GM12878 (cell line): ENCODE measurements at regions not wholly inside any gene's neighbourhood (a gene's known extent, or its start where the extent isn't known, plus 50 kb on each side); places are given as distances from the start of the nearest gene placed in this dataset.

Experiments
- ATAC-seq: fragments of 200-7000 bp; cut with Tn5 transposase; 3 replicates; pipeline ENCODE4 v1.9.1; 2020; ENCODE audit warnings: mild to moderate bottlenecking, moderate library complexity
- BruUV-seq: library from RNA; stranded (reverse); fragments of 400-500 nt; replicated peaks from 2 replicates; lab custom pipeline; 2021; lab: Mats Ljungman, UMichigan
- CTCF ChIA-PET: fragments of 300-600 bp; sonication (Branson Sonifier 250); formaldehyde crosslinking; extraction: SDS; loops from one replicate; lab custom pipeline; 2021; ENCODE audit warnings: inconsistent platforms; lab: Yijun Ruan, JAX
- POLR2A ChIA-PET: fragments of 350-600 bp; formaldehyde crosslinking; extraction: SDS; loops from one replicate; lab custom pipeline; 2021; ENCODE audit warnings: inconsistent platforms; lab: Charles Lee
- RAD21 ChIA-PET: fragments of 300-600 bp; sonication (Branson Sonifier 250); formaldehyde crosslinking; loops from one replicate; lab custom pipeline; 2023; ENCODE audit warnings: antibody characterized with exemption; ENCODE audit not compliant: unreplicated experiment; lab: Charles Lee
- SMC1A ChIA-PET: fragments of 300-600 bp; sonication (Branson Sonifier 250); formaldehyde crosslinking; loops from one replicate; lab custom pipeline; 2023; ENCODE audit not compliant: unreplicated experiment, uncharacterized antibody; lab: Charles Lee
- DNase-seq: peaks from one replicate; pipeline ENCODE4 v3.0.0-alpha.2; 2011; ENCODE audit warnings: low read depth, low spot score
- FAIRE-seq: peaks from 3 replicates; lab custom pipeline; 2011; peaks lifted over from hg19 to GRCh38; lab: Jason Lieb, UNC
- H2AFZ ChIP-seq: 2 replicates; pipeline ENCODE4 v1.6.0; 2011; ENCODE audit warnings: low read depth, low read length, control low read depth; ENCODE audit not compliant: control insufficient read depth
- H3K27ac ChIP-seq: 2 replicates; pipeline ENCODE4 v1.5.1; 2011; ENCODE audit warnings: control low read depth; ENCODE audit not compliant: control insufficient read depth, insufficient read depth
- H3K27me3 ChIP-seq, 2 experiments: replicated peaks in 1 of 2; 2 replicates each; pipeline versions ENCODE4 v1.6.0 to v1.6.1; 2011; ENCODE audit warnings: low read length in 1 of 2; ENCODE audit not compliant: control insufficient read depth in 2 of 2, insufficient read depth in 2 of 2
- H3K36me3 ChIP-seq, 2 experiments: 2 replicates each; pipeline ENCODE4 v1.5.1; 2011; ENCODE audit warnings: low read length in 1 of 2; ENCODE audit not compliant: control insufficient read depth in 2 of 2, insufficient read depth in 2 of 2
- H3K4me1 ChIP-seq: 2 replicates; pipeline ENCODE4 v1.6.1; 2011; ENCODE audit warnings: mild to moderate bottlenecking, low read length, moderate library complexity, mixed read lengths; ENCODE audit not compliant: control insufficient read depth, insufficient read depth
- H3K4me2 ChIP-seq: 2 replicates; pipeline ENCODE4 v1.6.0; 2011; ENCODE audit warnings: control low read depth; ENCODE audit not compliant: control insufficient read depth, insufficient read depth
- H3K4me3 ChIP-seq: fragments of 200-600 bp; sonication (generic); 2 replicates; pipeline ENCODE4 v1.5.1; 2016
- H3K79me2 ChIP-seq: 2 replicates; pipeline ENCODE4 v1.6.0; 2011; ENCODE audit warnings: low read length; ENCODE audit not compliant: control insufficient read depth, insufficient read depth
- H3K9ac ChIP-seq: 2 replicates; pipeline ENCODE4 v1.8.0; 2011; ENCODE audit warnings: low read length, control low read depth, mixed read lengths; ENCODE audit not compliant: control insufficient read depth, insufficient read depth
- H3K9me3 ChIP-seq: replicated peaks from 3 replicates; pipeline ENCODE4 v1.5.1; 2011; ENCODE audit warnings: mild to moderate bottlenecking, low read length; ENCODE audit not compliant: control insufficient read depth, insufficient read depth
- H4K20me1 ChIP-seq: 2 replicates; pipeline ENCODE4 v1.6.0; 2011; ENCODE audit not compliant: control insufficient read depth, insufficient read depth
- CTCF ChIP-seq, 3 experiments: IDR thresholded peaks in 2 of 3; conservative IDR thresholded peaks in 1 of 3; 2 replicates each; pipeline ENCODE4 v1.5.1; 2011; ENCODE audit warnings: low read depth in 3 of 3, low read length in 3 of 3, mild to moderate bottlenecking in 3 of 3, control low read depth in 2 of 3, moderate library complexity in 2 of 3, inconsistent platforms in 1 of 3, mixed read lengths in 1 of 3; ENCODE audit not compliant: control insufficient read depth in 2 of 3, insufficient read depth in 1 of 3; ENCODE audit errors: extremely low read depth in 1 of 3
- EED ChIP-seq: sonication (generic); IDR thresholded peaks from 2 replicates; pipeline ENCODE4 v1.6.1; 2016; ENCODE audit warnings: antibody characterized with exemption, low read depth
- EZH2 ChIP-seq: IDR thresholded peaks from 2 replicates; pipeline ENCODE4 v1.6.1; 2012; ENCODE audit warnings: low read depth, mild to moderate bottlenecking, control low read depth, inconsistent platforms, low read length, borderline replicate concordance; ENCODE audit not compliant: control insufficient read depth
- FOXM1 ChIP-seq: IDR thresholded peaks from 2 replicates; pipeline ENCODE4 v1.6.1; 2012; ENCODE audit warnings: low read depth, mild to moderate bottlenecking, inconsistent platforms, low read length, moderate library complexity
- GABPA ChIP-seq: IDR thresholded peaks from 2 replicates; pipeline ENCODE4 v1.6.1; 2014; ENCODE audit warnings: antibody characterized with exemption, low read depth, mild to moderate bottlenecking, inconsistent platforms
- GATAD2B ChIP-seq: fragments of 450-650 bp; conservative IDR thresholded peaks from 2 replicates; pipeline ENCODE4 v1.6.1; 2017; ENCODE audit warnings: low read depth, mild to moderate bottlenecking, moderate library complexity
- JUNB ChIP-seq: IDR thresholded peaks from 2 replicates; pipeline ENCODE4 v1.6.1; 2016; ENCODE audit warnings: antibody characterized with exemption, mild to moderate bottlenecking
- NR2C1 ChIP-seq: fragments of 450-650 bp; IDR thresholded peaks from 2 replicates; pipeline ENCODE4 v1.6.1; 2017; ENCODE audit warnings: antibody characterized with exemption, mild to moderate bottlenecking, moderate library complexity
- NR2C2 ChIP-seq: IDR thresholded peaks from 2 replicates; pipeline ENCODE4 v1.6.1; 2011; ENCODE audit warnings: borderline replicate concordance, low read depth; ENCODE audit not compliant: control insufficient read depth, insufficient read length
- RELA ChIP-seq: fragments of 450-650 bp; IDR thresholded peaks from 2 replicates; pipeline ENCODE4 v1.8.0; 2014; ENCODE audit warnings: borderline replicate concordance; ENCODE audit not compliant: partially characterized antibody
- SMC3 ChIP-seq: IDR thresholded peaks from 2 replicates; pipeline ENCODE4 v1.6.1; 2011; ENCODE audit warnings: low read length, improper control_type of control experiment, borderline replicate concordance
- STAT1 ChIP-seq: fragments of 450-650 bp; conservative IDR thresholded peaks from 2 replicates; pipeline ENCODE4 v1.6.1; 2014; ENCODE audit warnings: antibody characterized with exemption, mild to moderate bottlenecking
- ZNF384 ChIP-seq: IDR thresholded peaks from 2 replicates; pipeline ENCODE4 v1.6.1; 2012; ENCODE audit warnings: low read depth, mild to moderate bottlenecking, low read length, improper control_type of control experiment, borderline replicate concordance
- ZNF592 ChIP-seq: fragments of 450-650 bp; IDR thresholded peaks from 2 replicates; pipeline ENCODE4 v1.6.1; 2017; ENCODE audit warnings: mild to moderate bottlenecking, moderate library complexity
- WGBS: methylation state at CpG from one replicate; pipeline ENCODE4 v1.1.6; 2016; ENCODE audit warnings: low lambda C conversion rate; ENCODE audit not compliant: insufficient replicate concordance, insufficient coverage; ENCODE audit errors: missing lambda C conversion rate; 5-methylcytosine and 5-hydroxymethylcytosine counted together
- in situ Hi-C: fragments of 300-500 bp; cut with MboI; formaldehyde crosslinking; loops from 9 replicates; pipeline ENCODE4 v1.14.3; 2018; ENCODE audit warnings: mixed read lengths
- intact Hi-C: fragments of 100-400 bp; cut with micrococcal nuclease; formaldehyde crosslinking; loops from one replicate; pipeline ENCODE4 v1.14.2; 2022; ENCODE audit not compliant: unreplicated experiment

GRCh38 chr6:164124473-164124872 lies 710.0 kb downstream of the QKI start:
- DNase-seq = no peak
- ChIA-PET CTCF (no interaction called here), POLR2A (no interaction called here), SMC1A (no interaction called here), RAD21 (no interaction called here)
- TF ChIP-seq GABPA (no peak), FOXM1 (no peak), GATAD2B (no peak), EZH2 (no peak), EED (no peak), ZNF384 (no peak), SMC3 (no peak), RELA (no peak), NR2C2 (no peak), JUNB (no peak), STAT1 (no peak), ZNF592 (no peak), CTCF (IDR thresholded peaks at IDR 0.05 in 2 of 3, conservative IDR thresholded peaks at IDR 0.05 in 1 of 3; ENCODE audit: control insufficient read depth in 2 of 3, extremely low read depth in 1 of 3, insufficient read depth in 1 of 3, low read depth in 3 of 3, low read length in 3 of 3) (no peak), NR2C1 (no peak)
- Histone ChIP-seq H3K4me1 (no peaks in the 10 kb centered on the region), H4K20me1 (no peaks in the 10 kb centered on the region), H3K4me3 (no peak overlapping the region), H2AFZ (no peak overlapping the region), H3K27ac (no peak overlapping the region), H3K27me3 (no peaks in the 10 kb centered on the region), H3K9me3 (no peaks in the 10 kb centered on the region; the same call in 2 of the 3 replicates), H3K9ac (no peak overlapping the region), H3K36me3 (no peaks in the 10 kb centered on the region), H3K4me2 (no peak overlapping the region), H3K79me2 (no peaks in the 10 kb centered on the region)
- no peak for ATAC-seq
- intact Hi-C loops (no loop called here), in situ Hi-C loops (no loop called here)
- no peak for FAIRE-seq
- 38% methylated on average over 5 of the region's 5 CpGs for WGBS
- no TSS peak for BruUV-seq
